ENCODE measurements at regions not wholly inside any gene's neighbourhood (a gene's known extent, or its start where the extent isn't known, plus 50 kb on each side); places are given as distances from the start of the nearest gene placed in this dataset.

DNA sequence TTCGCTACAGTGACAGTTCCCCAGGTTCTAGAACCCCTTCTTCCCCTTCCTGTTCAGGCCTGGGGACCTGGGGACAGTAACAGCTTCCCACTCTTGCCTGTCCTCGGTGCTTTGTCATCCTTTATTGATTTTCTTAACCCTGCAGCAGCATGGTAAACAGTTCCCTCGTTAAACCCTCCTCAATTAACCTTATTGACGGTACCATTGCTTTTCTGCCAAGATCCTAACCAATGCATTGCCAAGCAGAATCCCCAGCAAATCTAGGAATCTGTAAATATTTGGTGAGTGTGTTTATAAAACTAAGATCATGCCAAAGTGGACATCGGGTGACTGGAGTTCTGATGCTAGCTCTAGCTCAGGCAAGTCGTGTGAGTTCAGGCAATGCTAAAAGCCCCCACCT, 99.6 kb upstream of the KAZN start:
- Mint-ChIP-seq H3K4me3 (no peak overlapping the region), H3K27ac (no peak overlapping the region), H3K27me3 (peaks cover 26% of the 10 kb centered on the region), H3K9me3 (ENCODE audit: insufficient read depth) (no peaks in the 10 kb centered on the region), H3K4me1 (no peaks in the 10 kb centered on the region)
- H4K20me1 ChIP-seq (ENCODE audit: control insufficient read depth, insufficient read depth, low read length, poor library complexity, severe bottlenecking): no peaks in the 10 kb centered on the region
- no peaks in the 10 kb centered on the region for H3K4me1 ChIP-seq (ENCODE audit: control insufficient read depth in 2 of 2, insufficient read depth in 2 of 2, low read length in 2 of 2)
- no peaks in the 10 kb centered on the region for H3K36me3 ChIP-seq (replicated peaks in 1 of 2; ENCODE audit: control extremely low read depth in 1 of 2, control insufficient read depth in 1 of 2, extremely low read depth in 1 of 2, insufficient read depth in 2 of 2, low read length in 1 of 2)
- H3K27ac ChIP-seq (ENCODE audit: low read length in 2 of 2): no peak overlapping the region
- ChIA-PET POLR2A (no interaction called here), CTCF (no interaction called here)
- WGBS (ENCODE audit: insufficient coverage): 68% methylated on average over 4 of the region's 6 CpGs
- TF ChIP-seq, protein P1, sequence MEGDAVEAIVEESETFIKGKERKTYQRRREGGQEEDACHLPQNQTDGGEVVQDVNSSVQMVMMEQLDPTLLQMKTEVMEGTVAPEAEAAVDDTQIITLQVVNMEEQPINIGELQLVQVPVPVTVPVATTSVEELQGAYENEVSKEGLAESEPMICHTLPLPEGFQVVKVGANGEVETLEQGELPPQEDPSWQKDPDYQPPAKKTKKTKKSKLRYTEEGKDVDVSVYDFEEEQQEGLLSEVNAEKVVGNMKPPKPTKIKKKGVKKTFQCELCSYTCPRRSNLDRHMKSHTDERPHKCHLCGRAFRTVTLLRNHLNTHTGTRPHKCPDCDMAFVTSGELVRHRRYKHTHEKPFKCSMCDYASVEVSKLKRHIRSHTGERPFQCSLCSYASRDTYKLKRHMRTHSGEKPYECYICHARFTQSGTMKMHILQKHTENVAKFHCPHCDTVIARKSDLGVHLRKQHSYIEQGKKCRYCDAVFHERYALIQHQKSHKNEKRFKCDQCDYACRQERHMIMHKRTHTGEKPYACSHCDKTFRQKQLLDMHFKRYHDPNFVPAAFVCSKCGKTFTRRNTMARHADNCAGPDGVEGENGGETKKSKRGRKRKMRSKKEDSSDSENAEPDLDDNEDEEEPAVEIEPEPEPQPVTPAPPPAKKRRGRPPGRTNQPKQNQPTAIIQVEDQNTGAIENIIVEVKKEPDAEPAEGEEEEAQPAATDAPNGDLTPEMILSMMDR (IDR thresholded peaks at IDR 0.05): no peak
- TF ChIP-seq EZH2 (IDR thresholded peaks at IDR 0.05; ENCODE audit: borderline replicate concordance, insufficient read depth, low read depth, low read length, poor library complexity, severe bottlenecking): no peak
- ATAC-seq (ENCODE audit: low read depth) (no peak), DNase-seq (no peak)
- H3K27me3 ChIP-seq (replicated peaks in 1 of 4; ENCODE audit: control extremely low read depth in 1 of 4, control insufficient read depth in 3 of 4, insufficient read depth in 4 of 4, low read length in 3 of 4): peaks cover 0 to 8% (median under 1%) of the 10 kb centered on the region in 4 experiments
- no peak overlapping the region for H3K9ac ChIP-seq (ENCODE audit: low read length)
- H3K79me2 ChIP-seq (ENCODE audit: control insufficient read depth, insufficient read depth, low read length): no peaks in the 10 kb centered on the region
- no peaks in the 10 kb centered on the region for H3K9me3 ChIP-seq (ENCODE audit: control extremely low read depth in 1 of 3, control insufficient read depth in 2 of 3, insufficient read depth in 1 of 3, low read length in 2 of 3)
- intact Hi-C loops (cut with micrococcal nuclease): no loop called here
- no peak overlapping the region for H3K4me2 ChIP-seq (replicated peaks; ENCODE audit: low read depth, low read length, poor library complexity, severe bottlenecking)
- H2AFZ ChIP-seq (ENCODE audit: insufficient read depth, low read depth, low read length, poor library complexity, severe bottlenecking): no peak overlapping the region
- H3K4me3 ChIP-seq (ENCODE audit: control extremely low read depth in 1 of 5, extremely low read depth in 1 of 5, insufficient read depth in 1 of 5, low read depth in 2 of 5, low read length in 4 of 5): no peak overlapping the region

DNA sequence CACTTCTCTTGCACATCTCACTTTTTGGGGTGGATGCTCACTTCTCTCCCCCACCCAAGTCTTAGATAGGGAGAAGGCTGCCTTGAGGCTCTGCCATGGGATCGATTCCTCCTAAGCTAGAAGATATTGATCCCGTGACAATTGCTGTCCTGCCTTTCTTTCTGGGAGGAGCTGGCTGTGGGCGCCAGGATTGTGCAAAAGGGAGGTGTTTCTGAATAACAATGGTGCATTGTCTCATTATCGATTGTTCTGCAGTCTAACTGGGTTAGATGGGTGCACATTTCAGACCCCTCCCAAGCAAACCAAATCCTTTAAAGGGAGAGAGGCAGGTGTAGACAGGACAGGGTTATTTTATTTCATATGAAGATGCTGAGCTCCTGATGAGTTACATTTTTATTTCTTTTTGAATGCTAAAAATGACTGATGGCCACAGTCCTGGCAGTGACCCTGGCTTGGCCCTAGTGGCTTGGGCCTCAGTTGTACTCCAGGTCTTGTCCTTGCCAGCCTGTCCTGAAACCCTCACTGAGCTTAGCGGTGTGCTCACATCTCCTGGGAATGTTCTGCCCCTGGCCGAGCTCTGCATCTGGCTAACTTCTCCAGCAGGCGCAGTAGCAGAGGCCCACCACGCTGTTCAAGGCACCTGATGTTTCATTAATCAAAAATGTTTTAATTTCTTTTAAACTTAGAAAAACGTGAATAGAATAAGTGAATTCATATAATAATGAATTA, 99.0 kb upstream of the KAZN start:
- ATAC-seq (ENCODE audit: low read depth) (no peak), DNase-seq (no peak)
- WGBS (ENCODE audit: insufficient coverage): 88% methylated on average over 3 of the region's 9 CpGs
- no peak overlapping the region for H2AFZ ChIP-seq (ENCODE audit: insufficient read depth, low read depth, low read length, poor library complexity, severe bottlenecking)
- TF ChIP-seq, protein P1 (IDR thresholded peaks at IDR 0.05): no peak
- TF ChIP-seq EZH2 (IDR thresholded peaks at IDR 0.05; ENCODE audit: borderline replicate concordance, insufficient read depth, low read depth, low read length, poor library complexity, severe bottlenecking): no peak
- ChIA-PET CTCF (no interaction called here), POLR2A (no interaction called here)
- peaks cover 32% of the 10 kb centered on the region for H3K27me3 Mint-ChIP-seq
- no peak overlapping the region for H3K27ac ChIP-seq (ENCODE audit: low read length in 2 of 2)
- H3K4me3 Mint-ChIP-seq: no peak overlapping the region
- H3K36me3 ChIP-seq (replicated peaks in 1 of 2; ENCODE audit: control extremely low read depth in 1 of 2, control insufficient read depth in 1 of 2, extremely low read depth in 1 of 2, insufficient read depth in 2 of 2, low read length in 1 of 2): no peaks in the 10 kb centered on the region
- H3K27ac Mint-ChIP-seq: no peak overlapping the region
- no peaks in the 10 kb centered on the region for H3K9me3 Mint-ChIP-seq (ENCODE audit: insufficient read depth)
- H3K27me3 ChIP-seq (replicated peaks in 1 of 4; ENCODE audit: control extremely low read depth in 1 of 4, control insufficient read depth in 3 of 4, insufficient read depth in 4 of 4, low read length in 3 of 4): peaks cover 0 to 8% (median under 1%) of the 10 kb centered on the region in 4 experiments
- no peaks in the 10 kb centered on the region for H3K9me3 ChIP-seq (ENCODE audit: control extremely low read depth in 1 of 3, control insufficient read depth in 2 of 3, insufficient read depth in 1 of 3, low read length in 2 of 3)
- intact Hi-C loops (cut with micrococcal nuclease): no loop called here
- H3K4me1 Mint-ChIP-seq: no peaks in the 10 kb centered on the region
- no peak overlapping the region for H3K4me3 ChIP-seq (ENCODE audit: control extremely low read depth in 1 of 5, extremely low read depth in 1 of 5, insufficient read depth in 1 of 5, low read depth in 2 of 5, low read length in 4 of 5)
- no peaks in the 10 kb centered on the region for H3K4me1 ChIP-seq (ENCODE audit: control insufficient read depth in 2 of 2, insufficient read depth in 2 of 2, low read length in 2 of 2)
- no peak overlapping the region for H3K4me2 ChIP-seq (replicated peaks; ENCODE audit: low read depth, low read length, poor library complexity, severe bottlenecking)
- no peaks in the 10 kb centered on the region for H4K20me1 ChIP-seq (ENCODE audit: control insufficient read depth, insufficient read depth, low read length, poor library complexity, severe bottlenecking)
- H3K9ac ChIP-seq (ENCODE audit: low read length): no peak overlapping the region
- no peaks in the 10 kb centered on the region for H3K79me2 ChIP-seq (ENCODE audit: control insufficient read depth, insufficient read depth, low read length)

Measured in B cell (primary cell).